ENCODE measurements at regions not wholly inside any gene's neighbourhood (a gene's known extent, or its start where the extent isn't known, plus 50 kb on each side); places are given as distances from the start of the nearest gene placed in this dataset.
"Not testable (repeated sequence)": the region's sequence is repeated elsewhere in the genome, so short reads cannot be mapped to it uniquely, and the experiment has no call there.

DNA sequence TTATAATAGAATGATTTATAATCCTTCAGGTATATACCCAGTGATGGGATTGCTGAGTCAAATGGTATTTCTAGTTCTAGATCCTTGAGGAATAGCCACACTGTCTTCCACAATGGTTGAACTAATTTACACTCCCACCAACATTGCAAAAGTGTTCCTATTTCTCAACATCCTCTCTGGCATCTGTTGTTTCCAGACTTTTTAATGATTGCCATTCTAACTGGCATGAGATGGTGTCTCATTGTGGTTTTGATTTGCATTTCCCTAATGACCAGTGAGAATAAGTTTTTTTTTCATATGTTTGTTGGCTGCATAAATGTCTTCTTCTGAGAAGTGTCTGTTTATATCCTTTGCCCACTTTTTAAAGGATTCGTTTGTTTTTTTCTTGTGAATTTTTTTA lies 615.1 kb downstream of the STK39 start:
- TF ChIP-seq, protein P1, sequence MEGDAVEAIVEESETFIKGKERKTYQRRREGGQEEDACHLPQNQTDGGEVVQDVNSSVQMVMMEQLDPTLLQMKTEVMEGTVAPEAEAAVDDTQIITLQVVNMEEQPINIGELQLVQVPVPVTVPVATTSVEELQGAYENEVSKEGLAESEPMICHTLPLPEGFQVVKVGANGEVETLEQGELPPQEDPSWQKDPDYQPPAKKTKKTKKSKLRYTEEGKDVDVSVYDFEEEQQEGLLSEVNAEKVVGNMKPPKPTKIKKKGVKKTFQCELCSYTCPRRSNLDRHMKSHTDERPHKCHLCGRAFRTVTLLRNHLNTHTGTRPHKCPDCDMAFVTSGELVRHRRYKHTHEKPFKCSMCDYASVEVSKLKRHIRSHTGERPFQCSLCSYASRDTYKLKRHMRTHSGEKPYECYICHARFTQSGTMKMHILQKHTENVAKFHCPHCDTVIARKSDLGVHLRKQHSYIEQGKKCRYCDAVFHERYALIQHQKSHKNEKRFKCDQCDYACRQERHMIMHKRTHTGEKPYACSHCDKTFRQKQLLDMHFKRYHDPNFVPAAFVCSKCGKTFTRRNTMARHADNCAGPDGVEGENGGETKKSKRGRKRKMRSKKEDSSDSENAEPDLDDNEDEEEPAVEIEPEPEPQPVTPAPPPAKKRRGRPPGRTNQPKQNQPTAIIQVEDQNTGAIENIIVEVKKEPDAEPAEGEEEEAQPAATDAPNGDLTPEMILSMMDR (optimal IDR thresholded peaks at IDR 0.05 in 1 of 3, IDR thresholded peaks at IDR 0.05 in 1 of 3, conservative IDR thresholded peaks at IDR 0.05 in 1 of 3; ENCODE audit: extremely low read depth in 1 of 3, insufficient read depth in 2 of 3, low read length in 3 of 3), result not testable (repeated sequence)
- not testable (repeated sequence) for TF ChIP-seq EZH2 (IDR thresholded peaks at IDR 0.05; ENCODE audit: low read length)

Data from keratinocyte (primary cell).